T-helper 1 cell (primary cell): ENCODE measurements at regions not wholly inside any gene's neighbourhood (a gene's known extent, or its start where the extent isn't known, plus 50 kb on each side); places are given as distances from the start of the nearest gene placed in this dataset.

Source experiments
- DNase-seq, 5 donors: peaks; one replicate each; pipeline ENCODE4 v3.0.0-alpha.2; 2012 to 2020

GRCh38 chr1:17933501-17933900 is 174.1 kb upstream of the IGSF21 start:
- DNase-seq: no peak

GRCh38 chr1:17933971-17934370 is 173.6 kb upstream of the IGSF21 start:
- DNase-seq: no peak

- no peak for DNase-seq
These were observed 172.4 kb upstream of the IGSF21 start for GRCh38 chr1:17935230-17935629.

- DNase-seq: no peak
These were observed 166.0 kb upstream of the IGSF21 start for GRCh38 chr1:17941431-17942189.

- no peak for DNase-seq
These were observed 164.1 kb upstream of the IGSF21 start for GRCh38 chr1:17943506-17943905.

- DNase-seq: no peak
These were observed 163.0 kb upstream of the IGSF21 start for GRCh38 chr1:17944646-17945045.

GRCh38 chr1:17946434-17946833 is 161.2 kb upstream of the IGSF21 start:
- DNase-seq: no peak

GRCh38 chr1:17948594-17948993 is 159.0 kb upstream of the IGSF21 start:
- DNase-seq: no peak

- no peak for DNase-seq
These were observed 158.1 kb upstream of the IGSF21 start for GRCh38 chr1:17949511-17949910.

- no peak for DNase-seq
These were observed 156.9 kb upstream of the IGSF21 start for GRCh38 chr1:17950728-17951127.

GRCh38 chr1:17952506-17952905 is 155.1 kb upstream of the IGSF21 start:
- DNase-seq: no peak

GRCh38 chr1:17953921-17954320 is 153.7 kb upstream of the IGSF21 start:
- DNase-seq: no peak

GRCh38 chr1:17955302-17956285 is 152.0 kb upstream of the IGSF21 start:
- DNase-seq: no peak

GRCh38 chr1:17957588-17958267 is 149.9 kb upstream of the IGSF21 start:
- DNase-seq: no peak

GRCh38 chr1:17958704-17959103 is 148.9 kb upstream of the IGSF21 start:
- no peak for DNase-seq

GRCh38 chr1:17963513-17963912 is 144.1 kb upstream of the IGSF21 start:
- DNase-seq: no peak

- no peak for DNase-seq
These were observed 142.0 kb upstream of the IGSF21 start for GRCh38 chr1:17965515-17966100.

GRCh38 chr1:17966341-17966740 is 141.3 kb upstream of the IGSF21 start:
- DNase-seq: no peak

GRCh38 chr1:17967623-17968255 is 139.9 kb upstream of the IGSF21 start:
- DNase-seq: no peak

- DNase-seq: no peak
These were observed 136.8 kb upstream of the IGSF21 start for GRCh38 chr1:17970757-17971156.

- DNase-seq: no peak
These were observed 133.9 kb upstream of the IGSF21 start for GRCh38 chr1:17973694-17974093.

- no peak for DNase-seq
These were observed 130.7 kb upstream of the IGSF21 start for GRCh38 chr1:17976854-17977253.
